ENCODE measurements at regions not wholly inside any gene's neighbourhood (a gene's known extent, or its start where the extent isn't known, plus 50 kb on each side); places are given as distances from the start of the nearest gene placed in this dataset.

GRCh38 chr13:26989261-26989956 is 182.2 kb downstream of the USP12 start:
- H3K27ac Mint-ChIP-seq = no peak overlapping the region
- DNase-seq (ENCODE audit: extremely low spot score, unreplicated experiment) = no peak
- H3K4me1 Mint-ChIP-seq (ENCODE audit: unreplicated experiment) = peaks cover 5% of the 10 kb centered on the region
- H3K27me3 Mint-ChIP-seq = peaks cover 32% of the 10 kb centered on the region
- H3K9me3 Mint-ChIP-seq = no peaks in the 10 kb centered on the region
- H3K36me3 Mint-ChIP-seq = no peaks in the 10 kb centered on the region
- no peak overlapping the region for H3K4me3 Mint-ChIP-seq
- no peak for TF ChIP-seq CTCF (conservative IDR thresholded peaks at IDR 0.05)

- Mint-ChIP-seq H3K36me3 (no peaks in the 10 kb centered on the region), H3K4me3 (no peak overlapping the region), H3K27me3 (peaks cover 33% of the 10 kb centered on the region), H3K9me3 (no peaks in the 10 kb centered on the region), H3K27ac (no peak overlapping the region), H3K4me1 (ENCODE audit: unreplicated experiment) (peaks cover 7% of the 10 kb centered on the region)
- TF ChIP-seq CTCF (conservative IDR thresholded peaks at IDR 0.05) = no peak
- DNase-seq (ENCODE audit: extremely low spot score, unreplicated experiment) = no peak
Observed at GRCh38 chr13:26988059-26988769, 183.4 kb downstream of the USP12 start.

GRCh38 chr13:26987486-26988013 is 184.1 kb downstream of the USP12 start:
- no peak overlapping the region for H3K27ac Mint-ChIP-seq
- H3K4me1 Mint-ChIP-seq (ENCODE audit: unreplicated experiment) = peaks cover 11% of the 10 kb centered on the region
- H3K36me3 Mint-ChIP-seq = no peaks in the 10 kb centered on the region
- H3K4me3 Mint-ChIP-seq = no peak overlapping the region
- peaks cover 40% of the 10 kb centered on the region for H3K27me3 Mint-ChIP-seq
- no peak for DNase-seq (ENCODE audit: extremely low spot score, unreplicated experiment)
- H3K9me3 Mint-ChIP-seq = no peaks in the 10 kb centered on the region
- no peak for TF ChIP-seq CTCF (conservative IDR thresholded peaks at IDR 0.05)

GRCh38 chr13:26985285-26985878 is 186.2 kb downstream of the USP12 start:
- TF ChIP-seq CTCF (conservative IDR thresholded peaks at IDR 0.05) = peak; percentile 94
- Mint-ChIP-seq H3K27me3 (peaks cover 36% of the 10 kb centered on the region), H3K36me3 (no peaks in the 10 kb centered on the region), H3K27ac (peak overlapping the region; percentile 68), H3K4me1 (ENCODE audit: unreplicated experiment) (peaks cover 11% of the 10 kb centered on the region), H3K4me3 (no peak overlapping the region), H3K9me3 (no peaks in the 10 kb centered on the region)
- DNase-seq (ENCODE audit: extremely low spot score, unreplicated experiment) = no peak

- no peak for TF ChIP-seq CTCF (conservative IDR thresholded peaks at IDR 0.05)
- Mint-ChIP-seq H3K27me3 (peaks cover 33% of the 10 kb centered on the region), H3K36me3 (no peaks in the 10 kb centered on the region), H3K4me1 (ENCODE audit: unreplicated experiment) (peaks cover 11% of the 10 kb centered on the region), H3K9me3 (no peaks in the 10 kb centered on the region), H3K27ac (peak overlapping the region; percentile 85), H3K4me3 (no peak overlapping the region)
- no peak for DNase-seq (ENCODE audit: extremely low spot score, unreplicated experiment)
Observed at GRCh38 chr13:26984337-26984736, 187.3 kb downstream of the USP12 start.
